Keratinocyte (primary cell): ENCODE measurements at regions not wholly inside any gene's neighbourhood (a gene's known extent, or its start where the extent isn't known, plus 50 kb on each side); places are given as distances from the start of the nearest gene placed in this dataset.
"Not testable (repeated sequence)": the region's sequence is repeated elsewhere in the genome, so short reads cannot be mapped to it uniquely, and the experiment has no call there.

Source experiments
- DNase-seq: peaks from one replicate; pipeline ENCODE4 v3.0.0-alpha.2; 2011; ENCODE audit warnings: low read depth, missing footprints, low spot score
- FAIRE-seq: peaks from 2 replicates; lab custom pipeline; 2011; peaks lifted over from hg19 to GRCh38; lab: Jason Lieb, UNC
- H2AFZ ChIP-seq: 2 replicates; pipeline ENCODE4 v1.6.0; 2012; ENCODE audit warnings: low read length, control low read depth, inconsistent platforms; ENCODE audit not compliant: control insufficient read depth
- H3K27ac ChIP-seq: 2 replicates; pipeline ENCODE4 v1.5.1; 2011; ENCODE audit warnings: low read length; ENCODE audit not compliant: control insufficient read depth, insufficient read depth
- H3K27me3 ChIP-seq: 3 replicates; pipeline ENCODE4 v1.6.0; 2011; ENCODE audit warnings: low read length; ENCODE audit not compliant: control insufficient read depth, insufficient read depth; ENCODE audit errors: extremely low read depth
- H3K36me3 ChIP-seq, 2 experiments: 2 replicates in 1 of 2; 3 replicates in 1 of 2; pipeline ENCODE4 v1.5.1; 2011; ENCODE audit warnings: low read length in 2 of 2, mild to moderate bottlenecking in 1 of 2; ENCODE audit not compliant: control insufficient read depth in 2 of 2, insufficient read depth in 2 of 2; ENCODE audit errors: extremely low read depth in 1 of 2
- H3K4me1 ChIP-seq: 3 replicates; pipeline ENCODE4 v1.5.1; 2011; ENCODE audit warnings: low read length; ENCODE audit not compliant: control insufficient read depth, insufficient read depth; ENCODE audit errors: extremely low read depth
- H3K4me2 ChIP-seq: 3 replicates; pipeline ENCODE4 v1.6.0; 2011; ENCODE audit warnings: low read depth, low read length; ENCODE audit not compliant: control insufficient read depth, insufficient read depth; ENCODE audit errors: extremely low read depth
- H3K4me3 ChIP-seq, 3 experiments: fragments of 200-600 bp in 1 of 3; sonication (generic) in 1 of 3; 2 replicates in 2 of 3; 3 replicates in 1 of 3; pipeline ENCODE4 v1.5.1; 2011 to 2016; ENCODE audit warnings: low read length in 3 of 3, mild to moderate bottlenecking in 3 of 3, control low read depth in 2 of 3, inconsistent platforms in 1 of 3, low read depth in 1 of 3, mixed read lengths in 1 of 3, mixed run types in 1 of 3, moderate library complexity in 1 of 3; ENCODE audit not compliant: control insufficient read depth in 2 of 3, insufficient read depth in 2 of 3; ENCODE audit errors: extremely low read depth in 1 of 3
- H3K79me2 ChIP-seq: 2 replicates; pipeline ENCODE4 v1.6.0; 2012; ENCODE audit warnings: low read length; ENCODE audit not compliant: control insufficient read depth, insufficient read depth
- H3K9ac ChIP-seq: 3 replicates; pipeline ENCODE4 v1.6.0; 2011; ENCODE audit warnings: low read length; ENCODE audit not compliant: control insufficient read depth, insufficient read depth; ENCODE audit errors: extremely low read depth
- H3K9me1 ChIP-seq: 3 replicates; pipeline ENCODE4 v1.6.0; 2011; ENCODE audit warnings: low read length; ENCODE audit not compliant: control insufficient read depth, insufficient read depth; ENCODE audit errors: extremely low read depth
- H3K9me3 ChIP-seq: 2 replicates; pipeline ENCODE4 v1.5.1; 2012; ENCODE audit warnings: low read depth, low read length; ENCODE audit not compliant: control insufficient read depth
- H4K20me1 ChIP-seq: 3 replicates; pipeline ENCODE4 v1.6.0; 2011; ENCODE audit warnings: low read length; ENCODE audit not compliant: control insufficient read depth, insufficient read depth; ENCODE audit errors: extremely low read depth
- CTCF ChIP-seq, 3 experiments: IDR thresholded peaks in 1 of 3; conservative IDR thresholded peaks in 1 of 3; optimal IDR thresholded peaks in 1 of 3; 2 replicates in 2 of 3; 3 replicates in 1 of 3; pipeline versions ENCODE3 to v1.5.1; 2011; ENCODE audit warnings: low read length in 3 of 3, mild to moderate bottlenecking in 3 of 3, moderate library complexity in 2 of 3, control low read depth in 1 of 3, inconsistent platforms in 1 of 3; ENCODE audit not compliant: insufficient read depth in 2 of 3; ENCODE audit errors: extremely low read depth in 1 of 3
- EZH2 ChIP-seq: IDR thresholded peaks from one replicate; pipeline ENCODE4 v1.6.1; 2012; ENCODE audit warnings: inconsistent platforms, mild to moderate bottlenecking, low read length, moderate library complexity
- dilution Hi-C: fragments of 300-500 bp; cut with MboI; formaldehyde crosslinking; loops from one replicate; pipeline ENCODE4 v1.7.0; 2020; ENCODE audit warnings: low sequenced_read_pairs; ENCODE audit not compliant: extremely low pct_ligation_motif_present

DNA sequence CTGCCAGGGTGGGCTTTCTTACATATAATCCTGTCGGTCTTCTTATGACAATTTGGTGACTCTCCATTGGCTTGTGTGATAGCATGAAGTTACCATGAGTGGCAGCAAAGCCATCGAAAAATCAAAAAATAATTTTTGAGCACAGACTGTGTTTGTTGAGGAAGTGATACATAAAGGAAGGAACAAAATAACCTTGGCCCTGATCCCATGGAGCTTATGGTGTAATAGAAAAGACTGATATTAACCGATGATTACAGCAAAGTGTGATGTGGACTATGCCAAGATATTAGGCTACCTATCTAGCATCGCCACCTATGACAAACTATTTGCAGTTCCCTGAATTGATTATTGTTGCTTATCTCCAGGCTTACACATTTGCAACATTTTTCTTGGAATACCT lies 383.2 kb downstream of the AEBP2 start:
- Histone ChIP-seq H4K20me1 (no peaks in the 10 kb centered on the region), H3K9me1 (no peaks in the 10 kb centered on the region), H3K27me3 (no peaks in the 10 kb centered on the region), H3K4me2 (no peak overlapping the region), H3K27ac (no peak overlapping the region), H3K9me3 (no peaks in the 10 kb centered on the region), H3K79me2 (no peaks in the 10 kb centered on the region), H2AFZ (no peak overlapping the region), H3K9ac (no peak overlapping the region), H3K36me3 (no peaks in the 10 kb centered on the region), H3K4me3 (no peak overlapping the region), H3K4me1 (no peaks in the 10 kb centered on the region)
- dilution Hi-C loops = no loop called here
- FAIRE-seq (no peak), DNase-seq (no peak)
- TF ChIP-seq EZH2 (no peak), CTCF (optimal IDR thresholded peaks at IDR 0.05 in 1 of 3, IDR thresholded peaks at IDR 0.05 in 1 of 3, conservative IDR thresholded peaks at IDR 0.05 in 1 of 3; ENCODE audit: extremely low read depth in 1 of 3, insufficient read depth in 2 of 3, low read length in 3 of 3) (no peak)

GRCh38 chr12:19823326-19823725 lies 384.0 kb downstream of the AEBP2 start:
- dilution Hi-C loops, H3K4me2 ChIP-seq, H3K4me3 ChIP-seq, H2AFZ ChIP-seq, DNase-seq, H4K20me1 ChIP-seq, H3K9me3 ChIP-seq, FAIRE-seq, H3K9ac ChIP-seq, H3K79me2 ChIP-seq, H3K27me3 ChIP-seq, H3K27ac ChIP-seq, H3K36me3 ChIP-seq, H3K4me1 ChIP-seq, H3K9me1 ChIP-seq: not testable (repeated sequence)

GRCh38 chr12:19826980-19827550 lies 387.8 kb downstream of the AEBP2 start:
- Histone ChIP-seq H2AFZ (no peak overlapping the region), H4K20me1 (no peaks in the 10 kb centered on the region), H3K9me3 (no peaks in the 10 kb centered on the region), H3K9me1 (no peaks in the 10 kb centered on the region), H3K4me1 (no peaks in the 10 kb centered on the region), H3K27ac (no peak overlapping the region), H3K36me3 (no peaks in the 10 kb centered on the region), H3K79me2 (no peaks in the 10 kb centered on the region), H3K4me2 (no peak overlapping the region), H3K9ac (no peak overlapping the region), H3K4me3 (no peak overlapping the region), H3K27me3 (no peaks in the 10 kb centered on the region)
- TF ChIP-seq EZH2 = no peak
- no peak for TF ChIP-seq CTCF (optimal IDR thresholded peaks at IDR 0.05 in 1 of 3, IDR thresholded peaks at IDR 0.05 in 1 of 3, conservative IDR thresholded peaks at IDR 0.05 in 1 of 3; ENCODE audit: extremely low read depth in 1 of 3, insufficient read depth in 2 of 3, low read length in 3 of 3)
- no peak for FAIRE-seq
- DNase-seq = no peak
- dilution Hi-C loops = no loop called here
